GM19035 (cell line): ENCODE measurements at regions not wholly inside any gene's neighbourhood (a gene's known extent, or its start where the extent isn't known, plus 50 kb on each side); places are given as distances from the start of the nearest gene placed in this dataset.
"Not testable (repeated sequence)": the region's sequence is repeated elsewhere in the genome, so short reads cannot be mapped to it uniquely, and the experiment has no call there.

Experiments used
- ATAC-seq: cut with Tn5 transposase; IDR thresholded peaks from one replicate; pipeline ENCODE4 v1.9.1; 2021; ENCODE audit not compliant: unreplicated experiment

DNA sequence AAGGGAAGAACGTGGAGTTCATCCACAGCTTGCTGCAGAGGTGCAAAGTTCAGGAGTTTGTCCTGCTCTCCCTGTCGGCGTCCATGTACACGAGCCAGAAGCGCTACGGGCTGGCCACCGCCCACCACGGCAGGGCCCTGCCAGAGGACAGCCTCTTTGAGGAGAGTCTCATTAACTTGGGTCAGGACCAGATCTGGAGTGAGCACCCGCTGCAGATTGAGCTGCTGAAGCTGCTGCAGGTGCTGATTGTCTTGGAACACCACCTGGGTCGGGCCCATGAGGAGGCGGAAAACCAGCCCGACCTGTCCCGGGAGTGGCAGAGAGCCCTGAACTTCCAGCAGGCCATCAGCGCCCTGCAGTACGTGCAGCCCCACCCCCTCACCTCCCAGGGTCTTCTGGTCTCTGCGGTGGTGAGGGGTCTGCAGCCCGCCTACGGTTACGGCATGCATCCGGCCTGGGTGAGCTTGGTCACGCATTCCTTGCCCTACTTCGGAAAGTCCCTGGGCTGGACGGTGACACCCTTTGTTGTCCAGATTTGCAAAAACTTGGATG, 73.8 kb upstream of the MORC3 start:
- no peak for ATAC-seq

DNA sequence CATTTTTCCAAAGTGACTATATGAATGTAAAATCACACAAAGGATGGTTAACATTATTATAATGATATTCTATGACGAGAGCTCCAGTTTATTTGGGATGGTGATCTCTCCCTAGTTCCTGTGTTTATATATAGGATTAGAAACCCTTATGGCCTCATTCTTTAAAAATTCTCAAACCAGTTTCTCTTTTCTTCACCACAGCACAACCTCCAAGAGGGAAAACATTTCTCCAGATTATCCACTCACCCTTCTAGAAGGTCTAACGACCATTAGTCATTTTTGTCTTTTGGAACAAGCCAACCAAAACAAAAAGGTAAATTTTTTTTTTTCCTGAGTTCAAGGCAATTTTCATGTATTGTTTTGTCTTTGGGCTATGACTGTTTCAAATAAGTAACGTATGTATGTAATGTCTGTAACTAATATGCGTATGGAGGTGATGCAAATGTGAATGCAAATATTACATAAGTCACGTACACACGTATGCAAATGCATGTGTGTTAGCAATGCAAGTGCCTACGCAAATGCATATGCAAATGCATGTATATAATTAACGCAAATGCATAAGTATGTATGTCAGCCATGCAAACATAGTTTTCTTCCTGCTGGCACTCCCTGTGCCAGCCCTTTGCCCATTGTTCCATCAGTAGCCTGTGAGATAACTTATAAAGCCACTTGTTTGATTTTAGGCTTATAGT, 72.5 kb upstream of the MORC3 start:
- no peak for ATAC-seq

DNA sequence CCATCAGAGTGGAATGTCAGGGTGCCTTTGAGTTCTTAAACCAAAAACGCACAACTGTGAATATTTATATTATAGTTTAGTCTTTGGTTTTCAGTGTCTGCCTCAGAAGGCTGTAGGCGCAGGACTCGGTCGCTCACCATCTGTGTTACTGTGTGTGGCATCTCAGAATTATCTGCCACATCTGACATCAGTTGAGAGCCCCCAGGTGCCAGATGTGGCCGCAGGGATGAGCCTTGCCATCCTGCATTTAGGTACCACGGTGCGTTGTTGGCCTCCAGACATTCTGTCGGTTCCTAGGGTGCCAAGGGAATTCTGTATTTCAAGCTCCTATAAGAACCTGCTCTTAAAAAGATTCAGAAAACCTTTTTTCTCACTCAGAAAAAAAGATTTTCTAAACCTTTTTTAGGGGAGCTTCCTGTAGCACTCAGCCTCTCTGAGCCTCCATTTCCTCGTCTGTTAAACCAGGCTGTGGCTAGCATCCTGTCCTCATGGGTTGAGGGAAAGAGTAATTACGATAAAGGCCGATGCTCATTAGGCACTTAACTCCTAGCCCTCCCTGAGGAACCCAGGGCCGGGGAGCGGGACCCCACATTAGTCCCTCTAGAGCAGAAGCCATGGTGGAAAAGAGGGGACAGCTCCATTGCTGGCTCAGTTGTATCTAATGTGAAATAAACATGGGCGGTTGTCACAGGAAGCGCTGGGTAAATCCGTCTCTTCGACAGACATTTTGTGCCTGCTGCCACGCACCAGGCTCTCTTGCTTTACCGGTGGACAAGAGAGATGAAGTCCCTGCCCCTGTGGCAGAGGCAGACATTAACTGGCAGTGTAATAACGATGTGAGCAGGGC, 70.2 kb upstream of the MORC3 start:
- no peak for ATAC-seq

DNA sequence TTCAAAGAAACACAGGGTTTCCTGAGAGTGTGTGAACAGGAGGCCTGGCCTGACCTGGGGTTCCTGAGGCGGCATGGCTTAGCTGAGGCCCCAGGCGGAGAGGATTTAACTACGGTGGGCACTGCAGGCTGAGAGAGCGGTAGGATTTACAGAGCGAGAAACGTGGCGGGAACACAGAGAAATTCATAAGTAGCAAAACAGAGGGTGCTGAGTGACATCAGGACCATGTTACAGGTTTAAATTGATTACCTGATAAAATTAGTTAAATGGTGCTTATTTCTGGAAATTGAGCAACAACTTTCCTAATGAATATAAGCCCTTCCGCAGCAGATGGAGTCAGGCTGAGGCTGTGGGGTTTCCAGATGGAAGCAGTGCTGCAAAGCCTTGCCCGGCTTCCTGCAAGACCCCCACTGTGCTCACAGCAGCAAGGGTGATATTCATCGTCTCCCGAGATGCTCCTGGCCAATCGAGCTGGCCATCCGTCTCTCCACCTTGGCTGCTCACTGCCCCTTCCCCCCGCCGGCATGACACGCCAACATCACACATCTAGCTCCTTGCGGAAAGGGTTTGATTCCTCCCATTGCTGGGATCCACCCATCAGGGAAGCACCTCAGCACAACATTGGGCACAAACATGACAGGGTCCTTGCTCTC, 69.4 kb upstream of the MORC3 start:
- no peak for ATAC-seq

DNA sequence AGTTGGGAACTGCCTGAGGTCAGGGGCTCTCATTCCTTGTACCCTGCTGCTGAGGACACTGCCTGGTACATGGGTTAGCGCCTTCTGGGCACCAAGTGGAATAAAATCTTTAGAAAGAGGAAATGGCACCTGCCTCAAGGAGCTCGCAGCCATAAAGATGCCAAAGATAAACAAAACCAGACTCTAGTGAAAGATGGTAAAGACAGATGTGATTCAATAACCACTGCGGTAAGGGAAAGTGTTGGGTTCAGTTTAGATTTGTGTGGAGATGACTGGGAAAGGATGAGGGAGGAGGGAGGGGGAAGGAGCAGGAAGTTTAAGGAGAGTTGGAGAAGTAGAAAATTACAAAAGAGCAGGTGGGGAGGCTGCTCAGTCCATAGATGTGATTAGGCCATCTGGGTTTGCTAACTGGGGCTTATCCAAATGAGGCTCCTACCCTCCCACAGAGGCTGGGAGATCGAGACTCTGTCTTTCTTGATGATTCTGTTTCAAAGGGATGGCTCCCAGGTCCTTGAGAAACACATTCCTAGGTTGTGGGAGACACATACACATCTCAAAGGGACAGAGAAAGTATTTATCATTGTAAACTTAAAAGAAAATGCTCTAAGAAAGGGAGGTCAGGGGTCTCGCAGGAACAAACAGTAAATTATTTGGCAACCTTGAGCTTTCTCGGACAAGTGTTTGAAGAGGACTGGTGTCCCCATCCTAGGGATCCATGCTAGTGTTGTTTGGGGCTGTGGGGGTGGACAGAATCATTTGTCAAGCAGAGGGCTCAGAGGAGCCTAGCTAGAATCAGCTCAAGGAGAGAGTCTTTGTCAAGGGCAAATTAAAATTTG, 65.7 kb upstream of the MORC3 start:
- ATAC-seq, result peak; percentile 18

DNA sequence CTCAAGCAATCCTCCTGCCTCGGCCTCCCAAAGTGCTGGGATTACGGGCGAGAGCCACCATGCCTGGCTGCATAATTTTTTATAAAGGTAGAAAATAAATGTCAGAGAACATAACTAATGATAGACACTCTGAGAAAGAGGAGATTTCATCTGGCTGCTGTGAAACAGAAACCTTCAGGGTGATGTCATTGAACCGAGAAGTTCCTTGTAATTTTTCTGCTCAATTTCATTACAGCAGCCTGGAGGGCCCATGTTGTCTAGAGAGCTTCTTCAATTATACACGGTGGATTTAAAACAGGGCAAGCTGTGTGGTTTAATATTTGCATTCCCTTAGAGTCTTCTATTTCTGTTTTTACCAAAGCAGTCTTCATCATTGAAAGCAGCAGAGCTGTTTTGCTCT, 64.3 kb upstream of the MORC3 start:
- peak; percentile 68 for ATAC-seq

DNA sequence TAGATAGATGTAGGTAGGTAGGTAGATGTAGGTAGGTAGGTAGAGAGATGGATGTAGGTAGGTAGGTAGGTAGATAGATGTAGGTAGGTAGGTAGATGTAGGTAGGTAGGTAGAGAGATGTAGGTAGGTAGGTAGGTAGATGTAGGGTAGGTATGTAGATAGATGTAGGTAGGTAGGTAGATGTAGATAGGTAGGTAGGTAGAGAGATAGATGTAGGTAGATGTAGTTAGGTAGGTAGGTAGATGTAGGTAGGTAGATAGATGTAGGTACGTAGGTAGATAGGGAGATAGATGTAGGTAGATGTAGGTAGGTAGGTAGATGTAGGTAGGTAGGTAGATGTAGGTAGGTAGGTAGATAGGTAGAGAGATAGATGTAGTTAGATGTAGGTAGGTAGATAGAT, 62.3 kb upstream of the MORC3 start:
- ATAC-seq, result no peak

DNA sequence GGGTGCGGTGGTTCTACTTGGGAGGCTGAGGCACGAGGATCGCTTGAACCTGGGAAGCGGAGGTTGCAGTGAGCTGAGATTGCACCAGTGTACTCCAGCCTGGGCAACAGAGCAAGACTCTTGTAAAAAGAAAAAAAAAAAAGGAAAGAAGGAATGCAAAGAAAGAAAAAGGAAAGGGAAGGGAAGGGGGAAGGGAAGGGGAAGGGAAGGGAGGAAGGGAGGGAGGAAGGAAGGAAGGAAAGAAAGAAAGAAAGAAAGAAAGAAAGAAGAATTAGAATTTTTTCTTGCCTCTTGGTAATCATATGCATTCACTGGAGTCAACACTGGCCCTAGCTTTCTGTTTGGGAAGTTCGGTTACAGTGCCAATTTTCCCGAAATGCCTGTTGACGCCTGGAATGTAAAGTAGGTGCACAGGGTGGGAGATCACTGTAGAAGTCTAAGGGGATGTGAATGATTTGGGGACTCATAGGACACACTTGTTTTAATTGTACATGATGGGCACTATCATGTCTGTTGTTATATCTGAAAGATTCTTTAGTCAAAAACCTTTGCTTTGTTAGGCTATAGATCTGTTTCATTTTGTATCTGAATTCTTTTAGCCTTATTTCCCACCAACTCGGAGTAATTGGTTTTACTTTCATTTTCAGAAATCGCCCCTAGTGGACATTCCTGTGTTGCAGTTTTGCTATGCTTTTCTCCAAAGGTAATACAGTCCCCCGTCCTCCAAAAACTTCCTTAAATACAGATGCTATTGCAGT, 59.8 kb upstream of the MORC3 start:
- peak; percentile 54 for ATAC-seq

DNA sequence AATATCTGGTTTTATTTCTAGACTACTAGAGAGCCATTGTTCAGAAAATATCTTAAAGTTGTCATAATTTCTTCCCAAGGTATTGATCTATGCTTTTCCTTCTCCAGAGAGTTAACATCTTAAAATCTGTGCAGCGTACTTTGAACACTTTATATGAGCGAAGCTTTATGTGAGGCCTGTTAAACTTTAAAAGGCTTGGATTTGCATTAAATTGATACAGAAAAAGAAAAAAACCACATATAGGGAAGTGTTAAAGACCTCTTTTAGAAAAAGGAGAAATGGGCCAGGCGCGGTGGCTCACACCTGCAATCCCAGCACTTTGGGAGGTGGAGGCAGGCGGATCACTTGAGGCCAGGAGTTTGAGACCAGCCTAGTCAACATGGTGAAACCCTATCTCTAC, 59.2 kb upstream of the MORC3 start:
- no peak for ATAC-seq

DNA sequence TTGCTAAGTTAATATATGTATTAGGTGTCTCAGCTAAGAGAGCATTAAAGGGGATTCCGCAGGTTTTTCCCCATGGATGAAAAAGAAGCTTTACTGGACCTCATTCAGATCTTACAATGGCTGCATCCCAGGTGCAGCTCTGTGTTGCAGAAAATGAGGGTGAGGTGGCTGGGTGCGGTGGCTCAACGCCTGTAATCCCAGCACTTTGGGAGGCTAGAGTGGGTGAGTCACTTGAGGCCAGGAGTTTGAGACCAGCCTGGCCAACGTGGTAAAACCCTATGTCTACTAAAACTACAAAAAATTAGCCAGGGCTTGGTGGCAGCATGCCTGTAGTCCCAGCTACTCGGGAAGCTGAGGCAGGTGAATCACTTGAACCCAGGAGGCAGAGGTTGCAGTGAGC, 58.5 kb upstream of the MORC3 start:
- no peak for ATAC-seq

DNA sequence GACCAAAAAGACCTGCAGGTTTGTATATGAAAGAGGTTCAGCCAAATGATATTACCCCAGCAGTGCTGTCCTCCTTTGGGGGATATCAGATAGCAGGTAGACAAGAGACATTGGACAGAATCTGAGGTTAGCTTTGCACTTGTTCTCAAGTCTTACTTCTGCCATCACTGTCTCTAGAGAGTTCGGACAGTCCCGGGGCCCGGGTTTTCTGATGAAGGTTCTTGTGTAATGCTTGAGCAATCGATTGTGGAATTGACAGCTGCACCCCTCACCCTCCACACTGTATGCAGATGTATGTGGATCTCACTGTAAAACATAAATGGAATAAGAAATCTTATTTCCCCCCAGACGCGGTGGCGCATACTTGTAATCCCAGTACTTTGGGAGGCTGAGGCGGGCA, 56.2 kb upstream of the MORC3 start:
- ATAC-seq, result no peak

DNA sequence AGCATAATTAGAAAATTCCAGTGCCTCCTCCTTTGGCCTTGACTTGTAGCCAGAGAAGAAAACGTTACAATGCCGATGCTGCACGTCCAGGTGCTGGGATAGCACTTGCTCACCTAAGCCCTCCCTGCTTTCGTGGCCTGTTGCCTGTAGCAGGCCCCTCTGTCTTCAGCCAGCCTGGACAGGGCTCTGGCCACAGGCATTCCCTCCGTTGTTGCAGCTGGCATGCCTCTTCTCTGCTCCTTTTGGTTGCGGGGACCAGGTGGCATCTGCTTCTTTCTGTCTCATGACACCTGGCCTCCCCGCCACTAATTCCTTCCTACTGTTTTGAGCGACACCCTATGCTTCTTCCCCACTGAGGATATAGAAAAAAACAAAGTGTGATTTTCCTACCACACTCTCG, 54.6 kb upstream of the MORC3 start:
- no peak for ATAC-seq

DNA sequence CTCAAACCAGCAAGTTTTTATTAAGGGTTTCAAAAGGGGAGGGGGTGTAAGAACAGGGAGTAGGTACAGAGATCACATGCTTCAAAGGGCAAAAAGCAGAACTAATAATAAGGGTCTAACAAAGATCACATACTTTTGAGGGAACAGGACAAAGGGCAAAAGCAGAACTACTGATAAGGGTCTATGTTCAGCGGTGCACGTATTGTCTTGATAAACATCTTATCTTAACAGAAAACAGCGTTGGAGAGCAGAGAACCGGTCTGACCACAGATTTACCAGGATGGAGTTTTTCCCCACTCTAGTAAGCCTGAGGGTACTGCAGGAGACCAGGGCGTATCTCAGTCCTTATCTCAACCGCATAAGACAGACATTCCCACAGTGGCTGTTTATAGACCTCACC, 52.2 kb upstream of the MORC3 start:
- not testable (repeated sequence) for ATAC-seq

DNA sequence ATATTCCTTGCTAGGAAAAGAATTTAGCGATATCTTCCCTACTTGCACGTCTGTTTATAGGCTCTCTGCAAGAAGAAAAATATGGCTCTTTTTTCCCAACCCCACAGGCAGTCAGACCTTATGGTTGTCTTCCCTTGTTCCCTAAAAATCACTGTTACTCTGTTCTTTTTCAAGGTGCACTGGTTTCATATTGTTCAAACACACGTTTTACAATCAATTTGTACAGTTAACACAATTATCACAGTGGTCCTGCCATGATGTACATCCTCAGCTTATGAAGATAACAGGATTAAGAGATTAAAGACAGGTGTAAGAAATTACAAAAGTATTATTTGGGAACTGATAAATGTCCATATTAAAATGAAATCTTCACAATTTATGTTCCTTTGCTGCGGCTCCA, 51.7 kb upstream of the MORC3 start:
- not testable (repeated sequence) for ATAC-seq
